ENCODE measurements at regions not wholly inside any gene's neighbourhood (a gene's known extent, or its start where the extent isn't known, plus 50 kb on each side); places are given as distances from the start of the nearest gene placed in this dataset.

DNA sequence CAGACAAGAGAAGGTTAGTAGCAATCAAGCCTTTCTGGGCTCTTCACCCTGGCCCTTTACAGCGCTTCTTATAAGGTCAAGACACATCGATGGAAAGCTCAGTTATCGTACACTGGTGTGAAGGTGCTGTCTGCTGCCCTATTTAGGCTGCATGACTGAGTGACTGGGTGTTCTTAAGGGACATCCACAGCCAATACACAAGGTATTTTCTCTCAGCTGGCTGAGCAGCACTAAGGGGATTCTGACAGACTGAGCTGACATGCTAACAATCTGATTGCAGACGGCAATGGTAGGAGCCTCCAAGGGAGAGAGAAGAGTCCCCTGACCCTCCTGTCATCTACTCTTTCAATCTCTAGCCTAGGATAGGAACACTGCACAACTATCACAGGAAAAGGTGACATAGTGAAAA, 577.9 kb downstream of the ISL1 start:
- TF ChIP-seq CREM (CRISPR knock-in tag; IDR thresholded peaks at IDR 0.05) (no peak), ATF3 (CRISPR knock-in tag; conservative IDR thresholded peaks at IDR 0.05) (no peak), FOXK1 (CRISPR knock-in tag; IDR thresholded peaks at IDR 0.05) (no peak), ZNF121 (CRISPR knock-in tag; IDR thresholded peaks at IDR 0.05) (no peak), CREB1 (CRISPR knock-in tag; IDR thresholded peaks at IDR 0.05) (no peak), CTCF (IDR thresholded peaks at IDR 0.05) (no peak), MAX (CRISPR knock-in tag; IDR thresholded peaks at IDR 0.05) (no peak), FOXP1 (CRISPR knock-in tag; IDR thresholded peaks at IDR 0.05; ENCODE audit: borderline replicate concordance) (no peak), NR1H2 (CRISPR knock-in tag; IDR thresholded peaks at IDR 0.05) (no peak)
- TF ChIP-seq, protein P1, sequence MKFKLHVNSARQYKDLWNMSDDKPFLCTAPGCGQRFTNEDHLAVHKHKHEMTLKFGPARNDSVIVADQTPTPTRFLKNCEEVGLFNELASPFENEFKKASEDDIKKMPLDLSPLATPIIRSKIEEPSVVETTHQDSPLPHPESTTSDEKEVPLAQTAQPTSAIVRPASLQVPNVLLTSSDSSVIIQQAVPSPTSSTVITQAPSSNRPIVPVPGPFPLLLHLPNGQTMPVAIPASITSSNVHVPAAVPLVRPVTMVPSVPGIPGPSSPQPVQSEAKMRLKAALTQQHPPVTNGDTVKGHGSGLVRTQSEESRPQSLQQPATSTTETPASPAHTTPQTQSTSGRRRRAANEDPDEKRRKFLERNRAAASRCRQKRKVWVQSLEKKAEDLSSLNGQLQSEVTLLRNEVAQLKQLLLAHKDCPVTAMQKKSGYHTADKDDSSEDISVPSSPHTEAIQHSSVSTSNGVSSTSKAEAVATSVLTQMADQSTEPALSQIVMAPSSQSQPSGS (CRISPR knock-in tag; IDR thresholded peaks at IDR 0.05; ENCODE audit: borderline replicate concordance, low read depth): no peak

Measured in WTC11 (cell line).